Fibroblast of lung (primary cell): ENCODE measurements at regions not wholly inside any gene's neighbourhood (a gene's known extent, or its start where the extent isn't known, plus 50 kb on each side); places are given as distances from the start of the nearest gene placed in this dataset.

Experiments used
- DNase-seq, 2 donors: peaks; one replicate each; pipeline versions ENCODE4 v3.0.0 to v3.0.0-alpha.2; 2010; ENCODE audit warnings: low read depth in 2 of 2
- H2AFZ ChIP-seq: 2 replicates; pipeline ENCODE4 v1.5.1; 2012; ENCODE audit warnings: low read length, control low read depth, inconsistent platforms
- H3K27ac ChIP-seq: 2 replicates; pipeline ENCODE4 v1.5.1; 2011; ENCODE audit warnings: low read length, control low read depth; ENCODE audit not compliant: insufficient read depth
- H3K27me3 ChIP-seq: 2 replicates; pipeline ENCODE4 v1.5.1; 2011; ENCODE audit warnings: mild to moderate bottlenecking, low read length; ENCODE audit not compliant: control insufficient read depth, insufficient read depth
- H3K36me3 ChIP-seq: 2 replicates; pipeline ENCODE4 v1.5.1; 2011; ENCODE audit warnings: low read length; ENCODE audit not compliant: control insufficient read depth, insufficient read depth
- H3K4me1 ChIP-seq: 2 replicates; pipeline ENCODE4 v1.5.1; 2011; ENCODE audit warnings: low read length; ENCODE audit not compliant: control insufficient read depth, insufficient read depth; ENCODE audit errors: extremely low read depth
- H3K4me2 ChIP-seq: 2 replicates; pipeline ENCODE4 v1.5.1; 2011; ENCODE audit warnings: low read length, control low read depth; ENCODE audit not compliant: insufficient read depth; ENCODE audit errors: extremely low read depth
- H3K4me3 ChIP-seq, 4 experiments: fragments of 200-600 bp in 1 of 4; sonication (generic) in 1 of 4; replicated peaks in 1 of 4; 2 replicates each; pipeline ENCODE4 v1.5.1; 2011 to 2016; ENCODE audit warnings: low read length in 4 of 4, low read depth in 3 of 4, mild to moderate bottlenecking in 3 of 4, control low read depth in 2 of 4, inconsistent platforms in 1 of 4, mixed read lengths in 1 of 4; ENCODE audit not compliant: insufficient read depth in 1 of 4; ENCODE audit errors: control extremely low read depth in 1 of 4
- H3K79me2 ChIP-seq: 2 replicates; pipeline ENCODE4 v1.5.1; 2012; ENCODE audit warnings: mild to moderate bottlenecking, low read length, inconsistent platforms; ENCODE audit not compliant: control insufficient read depth, insufficient read depth
- H3K9ac ChIP-seq: 2 replicates; pipeline ENCODE4 v1.5.1; 2011; ENCODE audit warnings: mild to moderate bottlenecking, low read length, control low read depth; ENCODE audit not compliant: insufficient read depth
- H3K9me3 ChIP-seq: 2 replicates; pipeline ENCODE4 v1.5.1; 2012; ENCODE audit warnings: low read depth, low read length; ENCODE audit not compliant: control insufficient read depth, insufficient read depth
- H4K20me1 ChIP-seq: 2 replicates; pipeline ENCODE4 v1.5.1; 2011; ENCODE audit warnings: low read length; ENCODE audit not compliant: control insufficient read depth, insufficient read depth; ENCODE audit errors: extremely low read depth
- EZH2 ChIP-seq: IDR thresholded peaks from 2 replicates; pipeline ENCODE4 v1.5.1; 2012; ENCODE audit warnings: low read length, control low read depth, mild to moderate bottlenecking; ENCODE audit errors: missing control alignments
- TF ChIP-seq, protein P1 (sequence below), 2 donors: IDR thresholded peaks in 1 of 2; conservative IDR thresholded peaks in 1 of 2; 1 replicate in 1 of 2; 2 replicates in 1 of 2; pipeline ENCODE4 v1.5.1; 2011 to 2012; ENCODE audit warnings: low read length in 2 of 2, control low read depth in 1 of 2, inconsistent platforms in 1 of 2, low read depth in 1 of 2, mild to moderate bottlenecking in 1 of 2

GRCh38 chr13:80001510-80001842, 339.4 kb downstream of the SPRY2 start:
- no peaks in the 10 kb centered on the region for H3K36me3 ChIP-seq
- no peaks in the 10 kb centered on the region for H3K4me1 ChIP-seq
- no peak overlapping the region for H3K4me3 ChIP-seq
- H4K20me1 ChIP-seq: no peaks in the 10 kb centered on the region
- TF ChIP-seq EZH2: no peak
- TF ChIP-seq, protein P1, sequence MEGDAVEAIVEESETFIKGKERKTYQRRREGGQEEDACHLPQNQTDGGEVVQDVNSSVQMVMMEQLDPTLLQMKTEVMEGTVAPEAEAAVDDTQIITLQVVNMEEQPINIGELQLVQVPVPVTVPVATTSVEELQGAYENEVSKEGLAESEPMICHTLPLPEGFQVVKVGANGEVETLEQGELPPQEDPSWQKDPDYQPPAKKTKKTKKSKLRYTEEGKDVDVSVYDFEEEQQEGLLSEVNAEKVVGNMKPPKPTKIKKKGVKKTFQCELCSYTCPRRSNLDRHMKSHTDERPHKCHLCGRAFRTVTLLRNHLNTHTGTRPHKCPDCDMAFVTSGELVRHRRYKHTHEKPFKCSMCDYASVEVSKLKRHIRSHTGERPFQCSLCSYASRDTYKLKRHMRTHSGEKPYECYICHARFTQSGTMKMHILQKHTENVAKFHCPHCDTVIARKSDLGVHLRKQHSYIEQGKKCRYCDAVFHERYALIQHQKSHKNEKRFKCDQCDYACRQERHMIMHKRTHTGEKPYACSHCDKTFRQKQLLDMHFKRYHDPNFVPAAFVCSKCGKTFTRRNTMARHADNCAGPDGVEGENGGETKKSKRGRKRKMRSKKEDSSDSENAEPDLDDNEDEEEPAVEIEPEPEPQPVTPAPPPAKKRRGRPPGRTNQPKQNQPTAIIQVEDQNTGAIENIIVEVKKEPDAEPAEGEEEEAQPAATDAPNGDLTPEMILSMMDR (conservative IDR thresholded peaks at IDR 0.05 in 1 of 2, IDR thresholded peaks at IDR 0.05 in 1 of 2; ENCODE audit: low read depth in 1 of 2, low read length in 2 of 2): no peak
- H2AFZ ChIP-seq: no peak overlapping the region
- no peak overlapping the region for H3K27ac ChIP-seq
- no peaks in the 10 kb centered on the region for H3K79me2 ChIP-seq
- no peaks in the 10 kb centered on the region for H3K27me3 ChIP-seq
- no peak for DNase-seq
- H3K9ac ChIP-seq: no peak overlapping the region
- H3K9me3 ChIP-seq: no peaks in the 10 kb centered on the region
- H3K4me2 ChIP-seq: no peak overlapping the region

DNA sequence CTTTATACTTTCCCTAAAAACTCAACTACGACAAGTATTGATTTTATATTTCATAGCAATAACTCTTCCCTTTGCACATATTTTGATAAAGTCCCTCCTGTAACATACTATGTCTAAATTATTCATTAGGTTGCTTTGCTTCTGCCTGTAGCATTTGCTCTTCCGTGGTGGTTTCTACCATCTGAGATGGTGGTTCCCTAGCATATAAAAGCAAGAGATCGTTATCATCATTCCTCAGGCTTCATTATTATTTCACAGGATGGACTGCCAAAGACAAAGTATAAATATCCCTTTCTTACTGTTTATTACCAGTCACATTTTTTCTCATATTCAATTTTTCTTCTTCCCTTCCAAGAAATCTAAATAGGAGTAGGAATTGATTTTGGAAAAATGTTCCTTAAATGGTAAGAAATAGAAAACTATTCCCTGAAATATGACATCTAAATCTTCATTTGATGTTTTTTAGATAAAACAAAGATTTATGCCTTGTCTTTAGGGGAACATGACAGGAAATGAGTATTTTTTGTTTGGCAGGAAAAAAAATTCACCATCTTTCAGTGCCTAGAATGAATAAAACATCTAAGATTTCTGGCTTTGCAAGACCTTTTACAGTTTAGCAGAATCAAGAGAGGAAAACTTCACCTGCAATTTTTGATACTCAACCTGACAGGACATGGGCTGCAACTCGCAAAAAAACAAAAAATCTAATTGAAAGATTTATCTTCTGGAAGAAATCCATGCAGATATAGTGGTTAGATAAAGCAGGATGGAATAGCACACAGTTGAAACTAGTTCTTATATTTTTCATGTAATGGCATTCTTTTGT, 340.0 kb downstream of the SPRY2 start:
- Histone ChIP-seq H3K27me3 (no peaks in the 10 kb centered on the region), H3K79me2 (no peaks in the 10 kb centered on the region), H3K9ac (no peak overlapping the region), H3K9me3 (no peaks in the 10 kb centered on the region), H3K27ac (no peak overlapping the region), H2AFZ (no peak overlapping the region), H3K36me3 (no peaks in the 10 kb centered on the region), H4K20me1 (no peaks in the 10 kb centered on the region), H3K4me3 (no peak overlapping the region), H3K4me1 (no peaks in the 10 kb centered on the region), H3K4me2 (no peak overlapping the region)
- DNase-seq: peak in 1 of 2 donors; percentile 32
- TF ChIP-seq EZH2: no peak
- TF ChIP-seq, protein P1 (conservative IDR thresholded peaks at IDR 0.05 in 1 of 2, IDR thresholded peaks at IDR 0.05 in 1 of 2; ENCODE audit: low read depth in 1 of 2, low read length in 2 of 2): no peak

DNA sequence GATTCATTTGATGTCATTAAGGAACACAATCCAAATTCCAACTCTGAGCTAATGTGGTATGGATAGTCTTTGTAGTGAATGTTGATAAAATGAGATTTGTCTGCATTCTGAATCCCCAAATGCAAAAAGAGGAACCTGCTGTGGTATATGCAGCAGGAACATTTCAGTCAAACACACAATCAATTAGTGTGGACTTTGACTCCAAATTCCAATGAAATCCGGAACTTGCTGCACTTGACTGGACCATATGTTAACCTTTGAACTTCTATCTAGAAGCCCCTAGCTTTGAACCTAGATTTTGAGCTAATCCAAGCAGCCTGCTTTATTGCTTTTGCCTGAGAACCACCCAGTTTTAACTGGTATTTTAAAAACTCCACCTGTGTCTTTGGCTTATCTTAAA, 341.3 kb downstream of the SPRY2 start:
- Histone ChIP-seq H3K36me3 (no peaks in the 10 kb centered on the region), H3K4me3 (no peak overlapping the region), H3K4me2 (no peak overlapping the region), H3K79me2 (no peaks in the 10 kb centered on the region), H3K4me1 (peaks cover 4% of the 10 kb centered on the region), H2AFZ (no peak overlapping the region), H3K9me3 (no peaks in the 10 kb centered on the region), H3K27me3 (no peaks in the 10 kb centered on the region), H4K20me1 (no peaks in the 10 kb centered on the region), H3K27ac (no peak overlapping the region), H3K9ac (no peak overlapping the region)
- TF ChIP-seq EZH2: no peak
- TF ChIP-seq, protein P1 (conservative IDR thresholded peaks at IDR 0.05 in 1 of 2, IDR thresholded peaks at IDR 0.05 in 1 of 2; ENCODE audit: low read depth in 1 of 2, low read length in 2 of 2): no peak
- no peak for DNase-seq
